ENCODE measurements at regions not wholly inside any gene's neighbourhood (a gene's known extent, or its start where the extent isn't known, plus 50 kb on each side); places are given as distances from the start of the nearest gene placed in this dataset.
"Not testable (repeated sequence)": the region's sequence is repeated elsewhere in the genome, so short reads cannot be mapped to it uniquely, and the experiment has no call there.

DNA sequence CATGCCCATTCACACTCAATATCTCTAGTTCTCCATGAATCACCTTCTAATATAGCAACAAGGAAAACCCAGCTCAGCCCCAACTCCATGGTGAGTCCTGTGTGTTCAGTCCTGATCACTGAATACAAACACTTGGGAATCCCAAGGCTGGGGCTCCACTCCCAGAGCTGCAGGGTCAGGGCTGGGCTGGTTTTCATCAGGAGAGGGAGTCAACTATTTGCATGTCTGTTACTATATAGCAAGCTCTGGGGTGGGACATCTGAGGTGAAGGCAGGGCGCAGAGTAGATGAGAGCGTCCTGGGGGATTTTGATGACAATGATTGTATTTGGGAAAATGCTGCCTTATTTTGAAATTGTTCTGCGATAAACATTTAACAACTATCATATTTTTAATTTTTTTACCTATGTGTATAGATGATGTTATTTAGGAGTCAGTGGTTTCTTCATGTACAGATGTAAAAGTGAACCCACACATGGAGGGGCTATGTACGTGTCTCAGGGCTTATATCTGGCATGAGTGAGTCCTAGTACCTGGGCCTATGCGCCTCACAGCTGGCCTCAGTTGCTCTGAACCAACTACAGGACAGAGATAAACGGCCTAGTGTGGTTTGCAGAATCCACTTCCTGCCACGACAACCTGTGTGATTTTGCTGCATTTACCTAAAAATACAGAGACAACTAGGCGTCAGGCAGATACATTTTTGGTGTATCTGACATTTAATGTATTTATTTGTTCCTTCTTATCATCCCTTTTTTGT lies 603.7 kb downstream of the TMEM121 start:
- not testable (repeated sequence) for H3K27me3 ChIP-seq (ENCODE audit: control insufficient read depth, insufficient read depth, low read length, poor library complexity, severe bottlenecking); H3K4me1 ChIP-seq (ENCODE audit: control insufficient read depth, insufficient read depth, low read length); H3K36me3 ChIP-seq (ENCODE audit: control insufficient read depth, insufficient read depth, low read length); H3K9me3 ChIP-seq (ENCODE audit: control insufficient read depth, low read length); H3K4me3 ChIP-seq (ENCODE audit: insufficient read depth, low read depth, low read length); H3K27ac ChIP-seq (ENCODE audit: insufficient read depth, low read depth, low read length, poor library complexity, severe bottlenecking)
- WGBS, 2 experiments, result 54 to 64% methylated on average over 7 of the region's 8 CpGs

GRCh38 chr14:106133126-106133525 lies 606.7 kb downstream of the TMEM121 start:
- H3K27me3 ChIP-seq (ENCODE audit: control insufficient read depth, insufficient read depth, low read length, poor library complexity, severe bottlenecking); H3K4me1 ChIP-seq (ENCODE audit: control insufficient read depth, insufficient read depth, low read length); H3K36me3 ChIP-seq (ENCODE audit: control insufficient read depth, insufficient read depth, low read length); H3K4me3 ChIP-seq (ENCODE audit: insufficient read depth, low read depth, low read length); H3K27ac ChIP-seq (ENCODE audit: insufficient read depth, low read depth, low read length, poor library complexity, severe bottlenecking); H3K9me3 ChIP-seq (ENCODE audit: control insufficient read depth, low read length): not testable (repeated sequence)
- WGBS, 2 experiments, result 29 to 47% methylated on average over 2 of the region's 2 CpGs

- H3K4me1 ChIP-seq (ENCODE audit: control insufficient read depth, insufficient read depth, low read length), result no peaks in the 10 kb centered on the region
- H3K4me3 ChIP-seq (ENCODE audit: insufficient read depth, low read depth, low read length), result no peak overlapping the region
- no peaks in the 10 kb centered on the region for H3K27me3 ChIP-seq (ENCODE audit: control insufficient read depth, insufficient read depth, low read length, poor library complexity, severe bottlenecking)
- WGBS, 2 experiments, result 55 to 56% methylated on average over 5 of the region's 5 CpGs
- peaks cover 5% of the 10 kb centered on the region for H3K9me3 ChIP-seq (ENCODE audit: control insufficient read depth, low read length)
- H3K27ac ChIP-seq (ENCODE audit: insufficient read depth, low read depth, low read length, poor library complexity, severe bottlenecking), result no peak overlapping the region
- no peaks in the 10 kb centered on the region for H3K36me3 ChIP-seq (ENCODE audit: control insufficient read depth, insufficient read depth, low read length)
Observed at GRCh38 chr14:106134886-106135285, 608.5 kb downstream of the TMEM121 start.

GRCh38 chr14:106141242-106142220 lies 615.1 kb downstream of the TMEM121 start:
- Histone ChIP-seq H3K4me1 (ENCODE audit: control insufficient read depth, insufficient read depth, low read length) (no peaks in the 10 kb centered on the region), H3K4me3 (ENCODE audit: insufficient read depth, low read depth, low read length) (no peak overlapping the region)
- 63 to 75% methylated on average over 11 to 13 of the region's 18 CpGs for WGBS, 2 experiments

GRCh38 chr14:106145731-106146130 lies 619.3 kb downstream of the TMEM121 start:
- not testable (repeated sequence) for H3K4me3 ChIP-seq (ENCODE audit: insufficient read depth, low read depth, low read length); H3K4me1 ChIP-seq (ENCODE audit: control insufficient read depth, insufficient read depth, low read length); H3K27ac ChIP-seq (ENCODE audit: insufficient read depth, low read depth, low read length, poor library complexity, severe bottlenecking); H3K9me3 ChIP-seq (ENCODE audit: control insufficient read depth, low read length); H3K27me3 ChIP-seq (ENCODE audit: control insufficient read depth, insufficient read depth, low read length, poor library complexity, severe bottlenecking); H3K36me3 ChIP-seq (ENCODE audit: control insufficient read depth, insufficient read depth, low read length)
- 80 to 81% methylated on average over 6 of the region's 6 CpGs for WGBS, 2 experiments

More at GRCh38 chr14:106141242-106142220, 615.1 kb downstream of the TMEM121 start:
- Histone ChIP-seq H3K27me3 (ENCODE audit: control insufficient read depth, insufficient read depth, low read length, poor library complexity, severe bottlenecking) (no peaks in the 10 kb centered on the region), H3K36me3 (ENCODE audit: control insufficient read depth, insufficient read depth, low read length) (no peaks in the 10 kb centered on the region), H3K27ac (ENCODE audit: insufficient read depth, low read depth, low read length, poor library complexity, severe bottlenecking) (no peak overlapping the region), H3K9me3 (ENCODE audit: control insufficient read depth, low read length) (peaks cover 2% of the 10 kb centered on the region)

DNA sequence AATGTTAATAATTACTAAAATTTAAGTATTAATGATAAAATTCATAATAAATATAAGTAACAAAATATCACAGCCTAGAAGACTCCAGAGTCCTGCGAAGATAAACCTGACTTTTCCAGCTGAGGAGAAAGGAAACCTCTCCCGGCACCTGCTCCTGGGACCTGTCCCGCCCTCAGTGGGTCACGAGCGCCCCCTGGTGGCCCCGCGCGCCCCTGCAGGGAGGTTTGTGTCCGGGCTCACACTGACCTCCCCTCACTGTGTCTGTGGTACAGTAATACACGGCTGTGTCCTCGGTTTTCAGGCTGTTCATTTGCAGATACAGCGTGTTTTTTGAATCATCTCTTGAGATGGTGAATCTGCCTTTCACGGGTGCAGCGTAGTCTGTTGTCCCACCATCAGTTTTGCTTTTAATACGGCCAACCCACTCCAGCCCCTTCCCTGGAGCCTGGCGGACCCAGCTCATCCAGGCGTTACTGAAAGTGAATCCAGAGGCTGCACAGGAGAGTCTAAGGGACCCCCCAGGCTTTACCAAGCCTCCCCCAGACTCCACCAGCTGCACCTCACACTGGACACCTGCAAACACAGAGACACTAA lies 627.1 kb downstream of the TMEM121 start:
- not testable (repeated sequence) for H3K27me3 ChIP-seq (ENCODE audit: control insufficient read depth, insufficient read depth, low read length, poor library complexity, severe bottlenecking); H3K27ac ChIP-seq (ENCODE audit: insufficient read depth, low read depth, low read length, poor library complexity, severe bottlenecking); H3K4me3 ChIP-seq (ENCODE audit: insufficient read depth, low read depth, low read length); H3K36me3 ChIP-seq (ENCODE audit: control insufficient read depth, insufficient read depth, low read length); H3K4me1 ChIP-seq (ENCODE audit: control insufficient read depth, insufficient read depth, low read length); H3K9me3 ChIP-seq (ENCODE audit: control insufficient read depth, low read length)
- WGBS, 2 experiments, result 43 to 47% methylated on average over 17 of the region's 17 CpGs

DNA sequence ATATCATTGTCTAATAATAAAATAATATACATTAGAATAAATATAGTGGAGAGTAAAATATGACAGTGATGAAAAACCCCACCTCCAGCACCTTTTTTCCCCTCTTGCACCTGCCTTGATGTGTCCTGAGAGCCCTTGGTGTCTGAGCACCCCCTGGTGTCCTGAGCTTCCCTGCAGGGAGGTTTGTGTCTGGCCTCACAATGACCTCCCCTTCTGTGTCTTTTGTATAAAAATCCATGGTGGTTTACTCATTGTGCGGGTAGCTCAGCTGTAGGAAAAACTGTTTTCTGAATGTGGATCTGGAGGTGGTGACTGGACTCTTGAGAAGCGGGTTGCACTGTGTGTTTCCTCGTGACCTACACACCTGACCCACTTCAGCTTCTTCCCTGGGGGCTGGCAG lies 636.9 kb downstream of the TMEM121 start:
- Histone ChIP-seq H3K4me3 (ENCODE audit: insufficient read depth, low read depth, low read length) (no peak overlapping the region), H3K36me3 (ENCODE audit: control insufficient read depth, insufficient read depth, low read length) (no peaks in the 10 kb centered on the region), H3K27ac (ENCODE audit: insufficient read depth, low read depth, low read length, poor library complexity, severe bottlenecking) (no peak overlapping the region), H3K9me3 (ENCODE audit: control insufficient read depth, low read length) (peaks cover 5% of the 10 kb centered on the region), H3K4me1 (ENCODE audit: control insufficient read depth, insufficient read depth, low read length) (no peaks in the 10 kb centered on the region), H3K27me3 (ENCODE audit: control insufficient read depth, insufficient read depth, low read length, poor library complexity, severe bottlenecking) (no peaks in the 10 kb centered on the region)
- WGBS, 2 experiments, result 57 to 63% methylated on average over 3 of the region's 3 CpGs

DNA sequence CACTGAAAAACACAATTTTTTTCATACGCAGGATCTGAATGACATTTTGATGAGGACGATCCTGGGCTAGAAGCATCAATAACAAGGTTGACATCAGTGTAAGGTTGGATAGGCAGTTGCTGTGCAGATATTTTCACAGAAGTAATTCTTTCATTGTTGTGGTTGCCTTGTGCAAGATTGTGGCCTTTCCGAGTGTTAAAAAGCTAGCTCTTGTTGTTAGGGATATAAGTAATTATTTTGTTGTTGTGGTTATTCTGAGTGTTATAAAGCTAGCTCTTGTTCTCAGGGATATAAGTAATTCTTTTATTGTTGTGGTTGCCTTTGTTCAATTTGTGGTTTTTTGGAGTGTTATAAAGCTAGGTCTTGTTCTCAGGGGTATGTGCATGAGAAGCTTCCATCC lies 637.4 kb downstream of the TMEM121 start:
- not testable (repeated sequence) for H3K27me3 ChIP-seq (ENCODE audit: control insufficient read depth, insufficient read depth, low read length, poor library complexity, severe bottlenecking); H3K27ac ChIP-seq (ENCODE audit: insufficient read depth, low read depth, low read length, poor library complexity, severe bottlenecking); H3K9me3 ChIP-seq (ENCODE audit: control insufficient read depth, low read length); H3K36me3 ChIP-seq (ENCODE audit: control insufficient read depth, insufficient read depth, low read length); H3K4me1 ChIP-seq (ENCODE audit: control insufficient read depth, insufficient read depth, low read length); H3K4me3 ChIP-seq (ENCODE audit: insufficient read depth, low read depth, low read length)
- 52 to 68% methylated on average over 2 to 3 of the region's 3 CpGs for WGBS, 2 experiments

DNA sequence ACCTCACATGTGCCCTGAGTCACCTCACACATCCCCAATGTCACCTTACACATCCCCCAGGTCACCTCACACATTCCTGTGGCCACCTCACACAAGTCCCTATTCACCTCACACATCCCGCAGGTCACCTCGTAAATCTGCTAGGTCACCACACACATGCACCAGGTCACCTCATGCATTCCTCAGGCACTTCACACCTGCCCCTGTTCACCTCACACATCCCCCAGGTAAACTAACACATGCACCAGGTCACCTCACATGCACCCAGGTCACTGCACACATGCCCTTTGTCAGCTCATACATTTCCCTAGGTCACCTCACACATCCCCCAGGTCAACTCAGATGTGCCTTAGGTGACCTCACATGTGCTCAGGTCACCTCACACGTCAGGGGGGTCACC lies 639.8 kb downstream of the TMEM121 start:
- H3K4me3 ChIP-seq (ENCODE audit: insufficient read depth, low read depth, low read length), result no peak overlapping the region
- H3K36me3 ChIP-seq (ENCODE audit: control insufficient read depth, insufficient read depth, low read length), result no peaks in the 10 kb centered on the region
- no peak overlapping the region for H3K27ac ChIP-seq (ENCODE audit: insufficient read depth, low read depth, low read length, poor library complexity, severe bottlenecking)
- WGBS, 2 experiments, result 64 to 65% methylated on average over 3 of the region's 3 CpGs
- H3K4me1 ChIP-seq (ENCODE audit: control insufficient read depth, insufficient read depth, low read length), result no peaks in the 10 kb centered on the region
- H3K9me3 ChIP-seq (ENCODE audit: control insufficient read depth, low read length), result peaks cover 5% of the 10 kb centered on the region
- H3K27me3 ChIP-seq (ENCODE audit: control insufficient read depth, insufficient read depth, low read length, poor library complexity, severe bottlenecking), result no peaks in the 10 kb centered on the region

DNA sequence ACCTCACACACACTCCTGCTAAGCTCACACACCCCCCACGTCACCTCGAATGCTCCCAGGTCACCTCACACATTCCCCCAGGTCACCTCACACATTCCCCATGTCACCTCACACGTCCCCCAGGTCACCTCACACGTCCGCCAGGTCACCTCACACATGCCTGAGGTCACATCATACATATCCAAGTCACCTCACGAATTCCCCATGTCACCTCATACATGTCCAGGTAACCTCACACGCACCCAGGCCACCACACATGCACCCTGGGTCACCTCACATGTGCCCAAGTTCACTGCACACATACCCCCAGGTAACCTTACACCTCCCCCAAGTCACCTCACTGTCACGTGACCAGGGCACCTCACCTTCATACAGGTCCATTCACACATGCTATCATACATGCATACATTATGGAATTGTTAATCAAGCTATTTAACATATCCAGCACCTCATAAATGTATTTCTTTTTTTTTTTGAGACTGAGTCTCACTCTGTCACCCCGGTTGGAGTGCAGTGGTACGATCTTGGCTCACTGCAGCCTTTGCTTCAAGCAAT lies 640.3 kb downstream of the TMEM121 start:
- H3K27ac ChIP-seq (ENCODE audit: insufficient read depth, low read depth, low read length, poor library complexity, severe bottlenecking), result no peak overlapping the region
- H3K9me3 ChIP-seq (ENCODE audit: control insufficient read depth, low read length), result peaks cover 5% of the 10 kb centered on the region
- no peaks in the 10 kb centered on the region for H3K27me3 ChIP-seq (ENCODE audit: control insufficient read depth, insufficient read depth, low read length, poor library complexity, severe bottlenecking)
- WGBS, 2 experiments, result 49 to 51% methylated on average over 10 of the region's 10 CpGs
- no peaks in the 10 kb centered on the region for H3K36me3 ChIP-seq (ENCODE audit: control insufficient read depth, insufficient read depth, low read length)
- H3K4me1 ChIP-seq (ENCODE audit: control insufficient read depth, insufficient read depth, low read length), result no peaks in the 10 kb centered on the region
- no peak overlapping the region for H3K4me3 ChIP-seq (ENCODE audit: insufficient read depth, low read depth, low read length)

Data from ectodermal cell (in vitro differentiated cells).